Stomach (tissue), 8 donors: ENCODE measurements at regions not wholly inside any gene's neighbourhood (a gene's known extent, or its start where the extent isn't known, plus 50 kb on each side); places are given as distances from the start of the nearest gene placed in this dataset.

Experiments
- DNase-seq, 2 donors: peaks; one replicate each; pipeline versions ENCODE4 v3.0.0 to v3.0.0-alpha.2; 2013 to 2019
- H3K27ac ChIP-seq, 5 donors: fragments of 200-600 bp in 4 of 5; sonication (generic) in 4 of 5; one replicate each; pipeline ENCODE4 v1.5.1; 2013 to 2019; ENCODE audit warnings: mild to moderate bottlenecking in 1 of 5, moderate library complexity in 1 of 5
- H3K27me3 ChIP-seq, 3 donors: fragments of 200-600 bp; sonication (generic); one replicate each; pipeline ENCODE4 v1.5.1; 2017 to 2019; ENCODE audit warnings: mixed run types in 1 of 3
- H3K36me3 ChIP-seq, 4 donors: fragments of 200-600 bp; sonication (generic); 1 replicate in 3 of 4; 2 replicates in 1 of 4; pipeline ENCODE4 v1.5.1; 2016 to 2019
- H3K4me1 ChIP-seq, 4 donors: fragments of 200-600 bp; sonication (generic); one replicate each; pipeline ENCODE4 v1.5.1; 2016 to 2019
- H3K4me3 ChIP-seq, 4 donors: fragments of 200-600 bp; sonication (generic) in 3 of 4; one replicate each; pipeline ENCODE4 v1.5.1; 2016 to 2019; ENCODE audit warnings: mild to moderate bottlenecking in 1 of 4
- H3K9me3 ChIP-seq, 4 donors: fragments of 200-600 bp; sonication (generic); one replicate each; pipeline ENCODE4 v1.5.1; 2016 to 2019
- EP300 ChIP-seq: sonication (generic); formaldehyde crosslinking; IDR thresholded peaks from one replicate; pipeline ENCODE4 v1.6.1; 2017; ENCODE audit warnings: antibody characterized with exemption
- POLR2A ChIP-seq, 4 donors: fragments of 450-650 bp; IDR thresholded peaks; one replicate each; pipeline ENCODE4 v1.6.1; 2016; ENCODE audit warnings: antibody characterized with exemption in 4 of 4, control low read depth in 2 of 4, mild to moderate bottlenecking in 1 of 4, moderate library complexity in 1 of 4
- POLR2AphosphoS5 ChIP-seq, 3 donors: sonication (generic); formaldehyde crosslinking; IDR thresholded peaks; one replicate each; pipeline ENCODE4 v1.6.1; 2016; ENCODE audit warnings: antibody characterized with exemption in 3 of 3
- WGBS, 5 donors: extraction: QIAGEN DNeasy Blood & Tissue Kit in 3 of 5; methylation state at CpG; one replicate each; pipeline versions ENCODE4 v1.1.5 to v1.1.7; 2013 to 2018; 5-methylcytosine and 5-hydroxymethylcytosine counted together
- intact Hi-C: fragments of 100-400 bp; cut with DNase I; formaldehyde crosslinking; loops from one replicate; pipeline ENCODE4 v1.15.1; 2023; ENCODE audit warnings: low total_unique reads
- TF ChIP-seq, protein P1 (sequence below), 7 experiments: fragments of 450-650 bp in 4 of 7; fragments of 200-600 bp in 3 of 7; sonication (generic) in 3 of 7; IDR thresholded peaks; one replicate each; pipeline ENCODE4 v1.5.1; 2016 to 2019; ENCODE audit warnings: antibody characterized with exemption in 7 of 7, control low read depth in 2 of 7, mild to moderate bottlenecking in 1 of 7
- donor health status: healthy with polysubstance abuse.
- donor health status: Bipolar disorder and iron deficiency.
- donor health status: healthy.

DNA sequence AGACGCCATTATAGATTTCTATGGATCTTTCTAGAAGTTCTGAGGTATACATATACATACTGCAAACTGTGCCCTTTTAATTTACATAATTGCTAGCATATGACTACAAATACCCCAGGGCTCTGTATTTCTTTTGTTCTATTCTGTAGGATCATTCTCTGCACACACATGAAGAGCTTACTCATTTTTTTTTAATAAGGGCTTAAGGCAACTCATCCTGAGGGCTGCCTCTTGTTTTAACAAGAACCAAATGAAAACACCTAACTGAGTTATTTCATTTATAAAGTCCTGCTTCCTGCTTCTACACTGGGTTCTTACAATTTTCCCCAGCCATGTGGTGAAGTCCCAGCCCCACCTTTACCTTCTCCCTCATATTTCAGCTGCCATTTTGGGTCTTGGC, 390.5 kb downstream of the IRS1 start:
- H3K4me1 ChIP-seq, result peaks cover 0 to 7% (median 0%) of the 10 kb centered on the region in 4 donors
- no peaks in the 10 kb centered on the region for H3K9me3 ChIP-seq
- intact Hi-C loops, result no loop called here
- no peaks in the 10 kb centered on the region for H3K27me3 ChIP-seq
- TF ChIP-seq EP300, result no peak
- TF ChIP-seq POLR2AphosphoS5 (IDR thresholded peaks at IDR 0.05), result no peak
- TF ChIP-seq POLR2A (IDR thresholded peaks at IDR 0.05), result no peak
- TF ChIP-seq, protein P1, sequence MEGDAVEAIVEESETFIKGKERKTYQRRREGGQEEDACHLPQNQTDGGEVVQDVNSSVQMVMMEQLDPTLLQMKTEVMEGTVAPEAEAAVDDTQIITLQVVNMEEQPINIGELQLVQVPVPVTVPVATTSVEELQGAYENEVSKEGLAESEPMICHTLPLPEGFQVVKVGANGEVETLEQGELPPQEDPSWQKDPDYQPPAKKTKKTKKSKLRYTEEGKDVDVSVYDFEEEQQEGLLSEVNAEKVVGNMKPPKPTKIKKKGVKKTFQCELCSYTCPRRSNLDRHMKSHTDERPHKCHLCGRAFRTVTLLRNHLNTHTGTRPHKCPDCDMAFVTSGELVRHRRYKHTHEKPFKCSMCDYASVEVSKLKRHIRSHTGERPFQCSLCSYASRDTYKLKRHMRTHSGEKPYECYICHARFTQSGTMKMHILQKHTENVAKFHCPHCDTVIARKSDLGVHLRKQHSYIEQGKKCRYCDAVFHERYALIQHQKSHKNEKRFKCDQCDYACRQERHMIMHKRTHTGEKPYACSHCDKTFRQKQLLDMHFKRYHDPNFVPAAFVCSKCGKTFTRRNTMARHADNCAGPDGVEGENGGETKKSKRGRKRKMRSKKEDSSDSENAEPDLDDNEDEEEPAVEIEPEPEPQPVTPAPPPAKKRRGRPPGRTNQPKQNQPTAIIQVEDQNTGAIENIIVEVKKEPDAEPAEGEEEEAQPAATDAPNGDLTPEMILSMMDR (IDR thresholded peaks at IDR 0.05), result no peak
- WGBS, 5 donors, result 90 to 100% (median 93%) methylated on average over 1 of the region's 1 CpG
- no peak overlapping the region for H3K4me3 ChIP-seq
- DNase-seq, result no peak
- H3K27ac ChIP-seq, result no peak overlapping the region
- H3K36me3 ChIP-seq, result no peaks in the 10 kb centered on the region

DNA sequence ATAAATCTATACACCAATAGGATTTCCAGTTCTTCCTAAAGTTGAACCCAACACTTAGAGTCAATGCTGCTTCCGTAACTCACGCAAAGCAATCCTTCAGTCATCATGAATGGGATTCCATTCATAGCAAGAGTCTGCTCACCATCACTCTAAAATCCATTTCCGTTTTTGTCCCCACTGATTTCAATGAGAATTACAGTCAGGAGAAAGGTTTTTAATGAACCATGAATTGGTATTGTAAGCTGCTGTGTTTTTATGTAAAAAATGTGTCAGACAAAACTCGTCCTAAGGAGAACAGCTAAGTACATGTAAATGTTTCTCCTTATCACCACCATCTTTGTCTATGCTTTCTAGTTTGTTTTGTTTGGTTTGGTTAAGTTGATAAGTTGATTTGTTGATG, 391.5 kb downstream of the IRS1 start:
- Histone ChIP-seq H3K4me3 (no peak overlapping the region), H3K36me3 (no peaks in the 10 kb centered on the region), H3K27ac (no peak overlapping the region), H3K4me1 (peaks cover 0 to 7% (median 0%) of the 10 kb centered on the region in 4 donors), H3K9me3 (no peaks in the 10 kb centered on the region), H3K27me3 (no peaks in the 10 kb centered on the region)
- 75 to 84% (median 82%) methylated on average over 4 of the region's 4 CpGs for WGBS, 5 donors
- intact Hi-C loops, result no loop called here
- TF ChIP-seq EP300 (no peak), POLR2A (IDR thresholded peaks at IDR 0.05) (no peak), POLR2AphosphoS5 (IDR thresholded peaks at IDR 0.05) (no peak)
- TF ChIP-seq, protein P1 (IDR thresholded peaks at IDR 0.05), result no peak
- DNase-seq, result no peak

DNA sequence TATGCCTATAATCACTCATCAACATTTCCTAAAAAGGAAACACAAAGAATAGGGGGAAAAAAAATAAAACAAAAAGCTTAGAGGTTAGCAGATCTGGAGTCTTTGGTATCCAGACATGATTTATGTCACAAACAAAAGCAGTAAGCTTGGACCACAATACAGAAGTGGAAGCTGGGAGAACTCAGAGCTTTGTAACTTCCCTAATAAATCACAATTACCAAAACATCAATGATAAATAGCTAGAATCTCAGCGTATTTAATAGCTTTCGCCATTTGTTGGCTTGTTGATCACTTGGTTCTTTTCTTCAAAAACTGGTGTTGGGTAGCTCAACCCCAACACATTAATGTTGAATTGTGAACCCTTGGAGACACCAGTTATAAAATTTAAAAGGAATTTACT, 392.5 kb downstream of the IRS1 start:
- Histone ChIP-seq H3K36me3 (no peaks in the 10 kb centered on the region), H3K4me3 (no peak overlapping the region), H3K4me1 (peaks cover 0 to 7% (median 0%) of the 10 kb centered on the region in 4 donors), H3K27ac (no peak overlapping the region), H3K9me3 (no peaks in the 10 kb centered on the region), H3K27me3 (no peaks in the 10 kb centered on the region)
- TF ChIP-seq, protein P1 (IDR thresholded peaks at IDR 0.05), result no peak
- no peak for TF ChIP-seq POLR2A (IDR thresholded peaks at IDR 0.05)
- intact Hi-C loops, result no loop called here
- 54 to 75% (median 62%) methylated on average over 2 of the region's 2 CpGs for WGBS, 5 donors
- peak in 1 of 2 donors; percentile 23 for DNase-seq

DNA sequence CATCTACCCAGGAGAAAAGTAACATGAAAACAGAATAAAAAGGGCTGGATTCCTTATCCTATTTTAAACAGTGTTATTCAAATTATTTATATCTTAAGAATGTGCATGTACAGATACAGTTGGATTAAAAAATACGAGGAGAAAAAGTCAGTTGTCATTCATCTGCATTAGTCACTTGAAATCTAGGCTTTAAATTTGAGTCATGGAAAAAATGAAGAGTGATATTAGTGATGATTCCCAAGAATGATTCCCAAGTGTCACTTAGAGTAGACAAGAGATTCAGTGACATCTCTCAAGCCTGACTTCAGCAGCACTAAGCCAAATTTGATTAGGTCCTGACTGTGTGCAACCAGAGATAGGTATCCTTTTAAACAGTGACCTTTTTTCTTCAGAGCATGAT, 394.2 kb downstream of the IRS1 start:
- 15 to 47% (median 31%) methylated on average over 1 of the region's 1 CpG for WGBS, 5 donors
- Histone ChIP-seq H3K9me3 (no peaks in the 10 kb centered on the region), H3K4me1 (peaks cover 0 to 7% (median 0%) of the 10 kb centered on the region in 4 donors), H3K27ac (no peak overlapping the region), H3K4me3 (no peak overlapping the region), H3K36me3 (no peaks in the 10 kb centered on the region), H3K27me3 (no peaks in the 10 kb centered on the region)
- no peak for DNase-seq
- no peak for TF ChIP-seq EP300
- TF ChIP-seq, protein P1 (IDR thresholded peaks at IDR 0.05), result no peak
- no peak for TF ChIP-seq POLR2A (IDR thresholded peaks at IDR 0.05)
- no peak for TF ChIP-seq POLR2AphosphoS5 (IDR thresholded peaks at IDR 0.05)
- intact Hi-C loops, result no loop called here
